GM10248 (cell line): ENCODE measurements at regions not wholly inside any gene's neighbourhood (a gene's known extent, or its start where the extent isn't known, plus 50 kb on each side); places are given as distances from the start of the nearest gene placed in this dataset.

Source experiments
- CTCF ChIA-PET: fragments of 300-600 bp; sonication (Branson Sonifier 250); formaldehyde crosslinking; extraction: SDS; loops from one replicate; lab custom pipeline; 2021; ENCODE audit warnings: antibody characterized with exemption; lab: Yijun Ruan, JAX
- POLR2A ChIA-PET: fragments of 350-650 bp; sonication (Branson Sonifier 250); formaldehyde crosslinking; extraction: SDS; loops from one replicate; lab custom pipeline; 2020; ENCODE audit warnings: antibody characterized with exemption; lab: Yijun Ruan, JAX
- DNase-seq: peaks from one replicate; pipeline ENCODE4 v3.0.0; 2012; ENCODE audit errors: extremely low spot score
- TF ChIP-seq, protein P1 (sequence below): IDR thresholded peaks from 2 replicates; pipeline ENCODE4 v1.5.1; 2012; ENCODE audit warnings: mild to moderate bottlenecking, low read depth; ENCODE audit errors: extremely low read depth, missing control alignments, control extremely low read depth

GRCh38 chr2:841036-841435 lies 109.6 kb upstream of the SNTG2 start:
- POLR2A ChIA-PET, result no interaction called here
- CTCF ChIA-PET, result no interaction called here
- no peak for DNase-seq
- TF ChIP-seq, protein P1, sequence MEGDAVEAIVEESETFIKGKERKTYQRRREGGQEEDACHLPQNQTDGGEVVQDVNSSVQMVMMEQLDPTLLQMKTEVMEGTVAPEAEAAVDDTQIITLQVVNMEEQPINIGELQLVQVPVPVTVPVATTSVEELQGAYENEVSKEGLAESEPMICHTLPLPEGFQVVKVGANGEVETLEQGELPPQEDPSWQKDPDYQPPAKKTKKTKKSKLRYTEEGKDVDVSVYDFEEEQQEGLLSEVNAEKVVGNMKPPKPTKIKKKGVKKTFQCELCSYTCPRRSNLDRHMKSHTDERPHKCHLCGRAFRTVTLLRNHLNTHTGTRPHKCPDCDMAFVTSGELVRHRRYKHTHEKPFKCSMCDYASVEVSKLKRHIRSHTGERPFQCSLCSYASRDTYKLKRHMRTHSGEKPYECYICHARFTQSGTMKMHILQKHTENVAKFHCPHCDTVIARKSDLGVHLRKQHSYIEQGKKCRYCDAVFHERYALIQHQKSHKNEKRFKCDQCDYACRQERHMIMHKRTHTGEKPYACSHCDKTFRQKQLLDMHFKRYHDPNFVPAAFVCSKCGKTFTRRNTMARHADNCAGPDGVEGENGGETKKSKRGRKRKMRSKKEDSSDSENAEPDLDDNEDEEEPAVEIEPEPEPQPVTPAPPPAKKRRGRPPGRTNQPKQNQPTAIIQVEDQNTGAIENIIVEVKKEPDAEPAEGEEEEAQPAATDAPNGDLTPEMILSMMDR, result no peak

- TF ChIP-seq, protein P1, result no peak
- DNase-seq, result no peak
- POLR2A ChIA-PET, result no interaction called here
- CTCF ChIA-PET, result interaction anchor here (2.2 kb wide), 1 partner anchor 10 kb away, joined by 5 read pairs; no protein-coding TSS in a partner anchor
Measured at GRCh38 chr2:834233-834632, 116.4 kb upstream of the SNTG2 start.

GRCh38 chr2:833180-833579 lies 117.5 kb upstream of the SNTG2 start:
- POLR2A ChIA-PET, result no interaction called here

GRCh38 chr2:832635-833034 lies 118.0 kb upstream of the SNTG2 start:
- TF ChIP-seq, protein P1, result no peak
- DNase-seq, result no peak
- POLR2A ChIA-PET, result no interaction called here
- CTCF ChIA-PET, result interaction anchor here (2.2 kb wide), 1 partner anchor 9 kb away, joined by 5 read pairs; no protein-coding TSS in a partner anchor

More at GRCh38 chr2:833180-833579, 117.5 kb upstream of the SNTG2 start:
- DNase-seq, result no peak
- CTCF ChIA-PET, result interaction anchor here (2.2 kb wide), 1 partner anchor 9 kb away, joined by 5 read pairs; no protein-coding TSS in a partner anchor
- TF ChIP-seq, protein P1, result no peak

GRCh38 chr2:831622-832021 lies 119.0 kb upstream of the SNTG2 start:
- POLR2A ChIA-PET, result no interaction called here
- TF ChIP-seq, protein P1, result no peak
- CTCF ChIA-PET, result no interaction called here
- DNase-seq, result no peak

DNA sequence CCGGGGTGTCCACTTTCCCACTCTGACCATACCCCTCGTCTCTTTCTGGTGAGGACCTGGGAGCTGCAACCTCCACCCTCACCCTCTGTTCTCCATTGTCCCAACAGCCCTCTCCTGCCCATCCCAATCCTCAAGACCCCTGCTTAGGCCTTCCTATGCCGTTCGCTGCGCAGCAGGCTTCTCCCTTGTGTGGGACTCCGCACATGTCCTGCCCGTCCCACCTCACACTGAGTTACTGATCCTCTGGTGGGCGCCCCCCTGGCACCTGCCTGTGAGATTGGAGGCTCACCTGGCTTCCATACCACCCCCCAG lies 119.5 kb upstream of the SNTG2 start:
- POLR2A ChIA-PET, result no interaction called here
- TF ChIP-seq, protein P1, result no peak
- DNase-seq, result no peak
- CTCF ChIA-PET, result no interaction called here
